CD1c-positive myeloid dendritic cell (primary cell): ENCODE measurements at regions not wholly inside any gene's neighbourhood (a gene's known extent, or its start where the extent isn't known, plus 50 kb on each side); places are given as distances from the start of the nearest gene placed in this dataset.
"Not testable (repeated sequence)": the region's sequence is repeated elsewhere in the genome, so short reads cannot be mapped to it uniquely, and the experiment has no call there.

Experiments
- DNase-seq: peaks from one replicate; pipeline ENCODE4 v3.0.0-alpha.2; 2016; ENCODE audit errors: extremely low spot score

DNA sequence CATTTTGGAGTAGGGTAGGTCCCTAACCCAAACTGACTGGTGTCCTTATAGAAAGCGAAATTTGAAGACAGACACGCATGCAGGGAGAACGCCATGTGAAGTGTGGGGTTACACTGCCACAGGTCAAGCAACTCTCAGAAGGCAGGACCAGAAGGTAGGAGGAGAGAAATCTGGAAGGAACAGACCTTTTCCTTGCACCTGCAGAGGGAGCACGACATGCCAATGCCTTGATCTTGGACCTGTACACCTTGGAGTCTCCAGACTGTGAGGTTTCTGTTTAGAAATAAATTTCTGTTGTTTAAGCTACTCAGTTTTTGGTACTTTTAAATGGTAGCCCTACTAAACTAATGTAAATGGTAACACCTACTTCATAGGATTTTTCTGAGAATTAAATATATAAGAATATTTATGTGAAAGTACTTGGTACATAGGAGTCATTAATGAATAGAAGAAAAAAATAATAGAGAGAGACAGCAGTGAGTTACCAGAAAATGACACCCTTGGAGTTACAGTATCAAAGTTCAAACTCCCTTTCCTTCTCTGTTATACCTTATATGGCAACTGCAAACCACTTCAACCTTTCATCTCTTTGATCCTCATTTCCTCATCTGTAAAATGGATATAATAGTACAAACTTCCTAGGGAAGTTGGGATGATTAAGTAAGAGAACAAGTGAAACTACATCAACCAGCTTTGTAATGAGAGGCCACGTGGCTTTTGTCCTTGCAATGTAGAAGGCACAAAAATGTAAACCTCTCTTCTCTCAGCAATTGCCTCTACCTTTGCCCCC, 184.9 kb upstream of the PARD3B start:
- DNase-seq, result no peak

DNA sequence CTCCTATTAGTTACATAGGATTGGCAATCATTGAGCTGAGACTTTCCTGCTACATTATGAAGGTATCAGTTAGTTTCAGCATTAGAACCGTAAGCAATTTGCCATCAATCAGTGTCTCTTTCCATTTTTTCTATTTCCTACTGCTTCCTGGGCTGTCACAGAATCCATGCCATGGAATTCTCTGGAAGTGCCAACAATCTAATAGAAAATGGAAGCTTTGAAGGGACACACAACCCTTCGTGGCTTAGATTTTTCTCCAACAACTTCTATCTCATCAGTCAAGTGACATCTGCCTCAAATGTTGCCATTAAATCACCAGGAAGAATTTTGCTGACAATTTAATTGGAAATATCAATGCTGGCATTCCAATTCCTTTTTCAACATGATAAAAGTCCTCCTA, 183.5 kb upstream of the PARD3B start:
- DNase-seq, result no peak

DNA sequence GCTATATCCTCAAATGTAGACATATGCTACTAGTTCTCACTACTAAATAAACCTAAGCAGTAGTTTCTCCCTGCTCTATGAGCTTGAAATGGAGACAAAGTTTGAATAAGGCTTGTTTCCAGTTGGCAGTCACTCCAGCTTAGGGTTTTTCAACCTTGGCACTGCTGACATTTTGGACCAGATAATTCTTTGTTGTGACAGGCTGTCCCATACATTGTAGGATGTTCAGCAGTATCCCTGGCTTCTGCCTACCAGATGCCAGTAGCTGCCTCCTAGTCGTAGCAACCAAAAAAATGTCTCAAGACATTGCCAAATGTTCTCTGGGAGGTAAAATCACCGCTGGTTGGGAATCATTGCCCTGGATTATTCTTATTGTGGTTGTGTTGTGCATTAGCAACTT, 182.7 kb upstream of the PARD3B start:
- DNase-seq, result no peak

DNA sequence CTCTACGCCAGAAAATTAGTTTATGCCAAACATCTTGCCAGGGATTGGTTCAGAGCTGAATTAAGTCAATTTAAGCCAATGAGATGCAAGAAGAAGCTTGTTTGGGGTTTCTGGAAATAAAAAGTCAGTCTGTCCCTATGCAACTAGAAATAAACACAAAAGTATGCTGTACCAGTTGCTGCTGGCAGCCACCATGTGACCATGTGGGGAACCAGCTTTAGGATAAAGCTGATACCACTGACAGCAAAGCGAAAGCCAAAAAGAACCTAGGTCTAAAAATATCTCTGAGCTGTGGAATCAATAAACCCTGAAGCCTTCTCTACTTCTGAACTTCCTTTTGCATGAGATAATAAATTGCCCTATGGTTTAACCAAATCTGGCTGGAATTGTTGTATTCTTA, 181.8 kb upstream of the PARD3B start:
- DNase-seq, result no peak

DNA sequence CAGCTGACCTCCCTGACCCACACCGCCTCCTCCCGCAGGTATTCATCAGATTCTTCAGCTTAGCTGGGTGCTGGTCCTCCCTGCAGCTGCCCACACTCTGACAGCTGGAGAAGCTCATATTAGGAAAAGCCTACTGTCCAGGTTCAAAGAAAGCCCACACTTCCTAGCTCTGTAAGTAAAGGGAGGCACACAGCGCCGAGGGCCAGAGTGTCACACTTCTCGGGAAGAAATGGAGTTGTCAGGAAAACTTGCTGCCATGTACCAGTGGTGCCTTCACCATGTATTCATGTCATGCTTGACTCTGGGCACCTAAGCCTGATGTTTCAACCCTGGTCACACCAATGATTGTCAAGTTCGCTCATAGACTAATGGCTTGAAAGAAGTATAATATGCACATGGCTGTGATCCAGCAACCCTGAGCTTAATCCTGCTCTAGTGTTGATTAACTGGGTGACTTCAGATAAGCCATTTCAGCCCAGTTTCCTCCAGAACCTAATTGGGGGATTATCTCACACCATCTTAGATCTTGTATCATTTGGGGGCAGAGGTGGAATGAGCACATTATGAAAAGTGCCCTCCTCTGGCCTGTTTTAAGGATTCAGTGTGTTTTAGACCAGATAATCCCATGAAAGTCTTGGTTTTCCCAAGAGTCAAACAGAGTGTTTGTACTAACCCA, 180.3 kb upstream of the PARD3B start:
- DNase-seq, result no peak

DNA sequence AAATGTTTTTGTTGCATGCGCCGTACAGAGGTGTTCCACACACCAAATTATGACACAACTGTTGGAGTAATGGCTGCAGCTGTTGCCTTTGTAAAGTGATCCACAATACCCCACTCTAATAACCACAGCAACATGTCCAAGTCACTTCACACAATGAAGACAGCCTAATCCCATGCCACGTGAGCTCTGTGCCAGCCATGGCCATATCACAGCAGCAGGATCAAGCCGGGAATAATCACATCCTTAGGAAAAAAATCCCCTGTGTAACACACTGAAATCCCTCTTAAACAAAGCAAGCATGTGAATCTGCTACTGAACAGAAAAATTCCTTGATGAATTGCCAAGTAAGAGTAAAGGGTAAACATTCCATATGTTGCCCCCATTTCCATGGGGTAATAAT, 179.5 kb upstream of the PARD3B start:
- no peak for DNase-seq

DNA sequence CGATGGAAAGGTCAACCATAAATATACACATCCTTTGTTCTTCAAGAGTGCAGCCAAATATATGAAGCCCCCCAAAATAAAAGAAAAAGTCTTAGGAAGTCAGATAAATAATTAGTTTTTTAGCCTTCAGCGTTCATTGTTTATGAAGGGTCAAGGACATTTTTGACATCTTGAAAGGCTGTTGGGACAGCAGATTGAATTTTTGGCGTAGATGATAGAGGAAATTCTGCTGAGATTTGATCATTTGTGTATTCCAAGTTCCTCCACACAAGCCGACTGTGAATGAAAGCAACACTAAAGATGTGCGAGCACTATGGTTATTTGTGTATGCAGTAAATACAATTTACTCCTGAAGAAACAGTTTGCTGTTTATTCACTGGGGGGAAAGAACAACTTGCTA, 177.8 kb upstream of the PARD3B start:
- DNase-seq, result no peak

DNA sequence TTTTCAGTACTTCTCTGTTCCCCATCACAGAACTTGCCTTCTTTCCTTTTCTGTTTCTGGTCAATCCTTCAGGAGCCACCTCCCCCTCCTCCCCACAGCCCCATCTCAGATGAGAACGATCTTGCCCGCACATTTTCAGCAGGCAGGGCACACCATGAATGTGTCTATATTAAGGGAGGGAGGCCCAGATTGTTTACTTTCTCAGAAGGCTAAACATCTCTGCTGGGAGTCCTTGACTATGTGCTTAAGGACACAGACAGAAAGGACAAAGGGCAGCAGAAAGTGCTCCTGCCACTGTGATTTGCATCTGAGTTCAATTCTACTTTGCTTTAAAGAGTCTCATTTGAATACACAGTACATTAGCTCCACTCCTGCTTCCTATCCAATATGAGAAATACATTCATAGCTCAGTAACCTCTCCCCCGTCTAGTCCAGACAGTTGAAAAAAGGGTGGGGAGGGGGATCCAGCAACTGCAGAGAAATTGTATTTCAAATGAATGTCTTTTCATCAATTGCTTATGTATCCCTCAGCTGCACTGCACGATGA, 175.0 kb upstream of the PARD3B start:
- DNase-seq, result no peak

DNA sequence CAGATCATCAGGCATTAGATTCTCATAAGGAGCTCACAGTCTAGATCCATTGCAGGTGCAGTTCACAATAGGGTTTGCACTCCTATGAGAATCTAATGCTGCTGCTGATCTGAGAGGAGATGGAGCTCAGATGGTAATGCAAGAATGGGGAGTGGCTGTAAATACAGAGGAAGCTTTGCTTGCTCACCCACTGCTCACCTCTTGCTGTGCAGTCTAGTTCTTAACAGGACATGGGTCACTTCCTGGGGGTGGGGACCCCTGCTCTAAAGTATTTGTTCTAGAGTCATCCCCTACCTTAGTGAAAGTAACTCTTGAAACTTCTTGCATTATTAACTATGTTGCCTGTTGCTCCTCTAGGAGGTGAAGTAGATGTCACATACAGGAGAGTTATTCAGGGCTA, 171.3 kb upstream of the PARD3B start:
- no peak for DNase-seq

DNA sequence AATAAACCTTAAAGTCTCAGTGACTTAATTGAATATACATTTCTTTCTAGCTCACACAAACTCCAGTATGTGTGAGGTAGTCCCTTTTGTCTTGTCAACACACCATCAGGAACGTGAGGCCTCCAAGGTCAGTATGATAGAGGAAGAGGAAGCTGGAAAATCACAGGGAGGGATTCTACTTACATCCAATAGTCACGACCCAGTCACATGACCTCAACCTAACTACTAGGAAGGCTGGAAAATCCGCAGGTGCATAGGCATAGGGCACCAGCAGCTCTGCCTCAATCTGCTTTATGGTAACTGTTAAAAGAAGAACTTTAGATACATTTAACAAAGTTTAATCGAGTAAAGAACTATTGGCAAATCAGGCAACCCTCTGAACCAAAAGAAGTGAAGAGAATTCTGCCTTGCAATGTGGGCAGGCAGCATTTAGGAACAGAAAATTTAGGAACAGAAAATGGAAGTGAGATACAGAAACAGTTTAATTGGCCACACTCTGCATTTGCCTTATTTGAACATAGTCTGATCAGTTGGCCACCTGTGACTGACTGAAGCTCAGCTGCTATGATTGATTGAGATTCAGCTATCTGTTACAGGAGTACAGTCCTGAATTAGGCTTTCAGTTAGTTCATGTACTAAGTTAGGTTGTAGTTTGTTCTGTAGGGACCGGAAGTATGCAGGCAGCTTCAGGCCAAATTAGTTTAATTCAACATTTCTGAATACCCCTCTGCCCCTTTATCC, 165.0 kb upstream of the PARD3B start:
- no peak for DNase-seq

DNA sequence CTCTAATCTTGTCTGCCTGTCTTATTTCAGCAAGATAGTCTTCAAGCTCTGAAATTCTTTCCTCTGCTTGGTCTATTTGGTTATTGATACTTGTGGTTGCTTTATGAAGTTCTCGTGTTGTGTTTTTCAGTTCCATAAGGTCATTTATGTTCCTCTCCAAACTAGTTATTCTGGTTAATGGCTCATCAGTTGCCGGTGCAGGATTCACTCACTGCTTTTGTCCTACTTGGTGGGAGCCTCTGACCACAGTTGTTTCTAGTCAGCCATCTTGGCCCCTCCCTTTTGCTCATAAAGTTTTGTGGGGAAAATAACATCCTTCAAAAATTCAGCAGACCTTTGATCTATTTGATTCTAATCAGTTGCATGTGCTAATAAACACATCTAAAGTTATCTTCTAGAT, 158.6 kb upstream of the PARD3B start:
- DNase-seq, result no peak

DNA sequence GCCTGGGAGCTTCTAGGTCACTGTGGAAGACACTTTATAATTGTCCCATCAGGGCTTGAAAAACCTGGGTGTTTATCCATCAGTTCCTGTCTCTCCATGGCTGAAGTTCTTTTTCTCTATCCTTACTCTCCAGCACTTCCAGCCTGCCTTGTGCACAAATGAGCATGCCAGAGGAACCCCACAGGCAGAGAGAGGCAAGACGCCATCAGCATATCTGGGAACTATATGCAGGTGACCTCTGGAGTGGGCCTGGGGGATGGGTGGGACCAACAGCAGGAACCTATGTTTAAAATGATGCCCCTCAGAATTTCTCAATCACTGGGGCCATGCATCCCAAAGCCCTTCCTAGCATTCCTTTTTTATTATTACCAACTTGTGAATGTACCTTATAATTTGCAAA, 156.2 kb upstream of the PARD3B start:
- no peak for DNase-seq

DNA sequence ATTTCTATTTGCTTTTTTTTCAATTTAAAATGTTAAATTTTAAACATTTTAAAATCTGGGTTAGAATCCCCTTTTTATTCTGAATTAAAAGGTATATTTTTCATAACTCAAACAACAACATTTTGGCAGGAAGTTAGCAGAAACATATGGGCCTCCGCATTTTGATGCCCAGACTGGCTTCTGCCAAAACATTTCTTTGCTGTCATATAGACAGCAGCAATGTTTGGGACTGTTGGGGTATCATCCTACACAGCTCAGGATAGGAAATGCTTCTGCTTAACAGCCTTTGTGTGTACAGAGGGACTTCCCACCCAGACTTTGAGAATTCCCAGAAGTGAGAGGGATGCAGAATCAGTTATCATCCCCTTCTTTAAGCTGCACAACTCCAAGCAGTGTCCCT, 155.4 kb upstream of the PARD3B start:
- DNase-seq, result no peak

DNA sequence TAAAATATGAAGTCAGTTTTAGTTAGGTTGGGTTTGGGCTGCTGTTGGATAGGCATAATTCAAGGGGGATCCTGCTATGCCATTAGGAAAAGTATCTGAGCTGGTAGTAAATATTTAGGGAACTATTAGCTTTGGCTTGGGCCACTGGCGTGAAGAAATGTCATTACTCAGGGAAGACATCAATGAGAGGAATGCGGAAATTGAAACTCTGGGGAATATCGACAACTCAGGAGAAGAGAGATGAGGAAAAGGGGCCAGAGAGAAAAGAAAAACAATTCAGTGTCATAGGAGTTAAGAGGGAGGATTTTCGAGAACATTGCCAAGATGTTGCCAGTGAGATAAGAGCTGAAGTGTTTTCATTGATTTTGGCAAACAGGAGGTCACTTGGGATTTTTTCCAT, 149.7 kb upstream of the PARD3B start:
- DNase-seq, result no peak

DNA sequence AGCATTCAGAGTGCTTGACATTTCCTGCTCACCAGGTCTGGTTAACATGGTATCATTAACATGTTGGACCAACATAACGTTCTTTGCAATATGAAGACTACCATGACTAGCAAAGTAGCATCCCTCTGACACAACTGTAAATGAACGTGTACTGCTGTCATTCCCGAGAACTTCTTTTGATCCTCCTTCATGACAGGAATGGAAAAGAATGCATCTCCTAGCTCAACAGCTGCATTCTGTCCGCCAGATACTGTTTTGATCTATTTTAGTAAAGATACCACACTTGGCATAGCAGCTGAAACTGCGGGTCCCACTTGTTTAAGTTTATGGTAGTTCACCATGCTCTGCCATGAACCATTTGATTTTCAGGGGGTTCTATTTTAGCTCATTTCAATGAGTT, 144.2 kb upstream of the PARD3B start:
- DNase-seq, result no peak

DNA sequence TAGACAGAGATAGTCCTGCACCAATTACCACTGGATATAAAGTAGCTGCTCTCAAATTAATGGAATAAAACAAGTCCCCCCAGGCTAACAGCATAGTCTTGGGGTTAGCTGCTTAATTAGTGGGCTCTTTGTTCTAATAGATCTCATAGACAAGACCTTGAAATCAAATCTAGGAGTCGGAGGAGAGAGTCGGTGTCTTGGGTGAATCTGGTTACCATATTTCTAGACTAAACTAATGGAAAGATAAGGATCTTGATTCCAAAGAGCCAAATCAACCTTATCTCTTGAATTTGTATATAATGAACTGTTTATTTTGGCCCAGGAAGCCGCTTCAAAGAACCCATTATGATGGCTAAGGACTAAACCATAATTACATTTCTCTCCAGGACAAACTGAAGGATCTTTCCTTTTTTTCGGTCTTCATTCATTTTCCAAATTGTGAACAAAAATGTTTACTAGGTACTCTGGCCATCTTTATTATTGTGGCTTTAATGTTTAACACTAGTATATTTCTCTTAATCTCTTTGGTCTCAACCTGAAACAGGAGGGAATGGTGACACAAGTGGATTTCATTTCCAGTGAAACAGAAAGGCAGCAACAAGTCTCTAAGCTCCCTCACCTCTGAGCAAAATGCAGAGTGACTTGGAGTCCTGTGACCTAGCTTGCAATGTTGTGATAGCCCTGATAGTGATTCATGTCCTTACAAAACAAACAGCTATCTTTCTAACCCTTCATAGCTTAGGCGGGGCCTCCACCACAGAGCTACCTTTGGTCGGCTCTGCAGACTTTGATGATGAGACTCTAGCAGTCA, 137.9 kb upstream of the PARD3B start:
- no peak for DNase-seq

DNA sequence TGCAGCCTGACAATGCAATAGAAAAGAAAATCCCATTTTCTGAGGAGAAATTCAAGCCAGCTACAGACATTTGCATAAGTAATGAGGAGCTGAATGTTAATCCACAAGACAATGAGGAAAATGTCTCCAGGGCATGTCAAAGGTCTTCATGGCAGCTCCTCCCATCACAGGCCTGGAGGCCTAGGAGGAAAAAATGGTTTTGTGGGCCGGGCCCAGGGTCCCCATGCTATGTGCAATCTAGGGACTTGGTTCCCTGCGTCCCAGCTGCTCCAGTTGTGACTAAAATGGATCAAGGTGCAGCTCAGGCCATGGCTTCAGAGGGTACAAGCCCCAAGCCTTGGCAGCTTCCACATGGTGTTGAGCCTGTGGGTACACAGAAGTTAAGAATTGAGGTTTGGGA, 132.5 kb upstream of the PARD3B start:
- not testable (repeated sequence) for DNase-seq

DNA sequence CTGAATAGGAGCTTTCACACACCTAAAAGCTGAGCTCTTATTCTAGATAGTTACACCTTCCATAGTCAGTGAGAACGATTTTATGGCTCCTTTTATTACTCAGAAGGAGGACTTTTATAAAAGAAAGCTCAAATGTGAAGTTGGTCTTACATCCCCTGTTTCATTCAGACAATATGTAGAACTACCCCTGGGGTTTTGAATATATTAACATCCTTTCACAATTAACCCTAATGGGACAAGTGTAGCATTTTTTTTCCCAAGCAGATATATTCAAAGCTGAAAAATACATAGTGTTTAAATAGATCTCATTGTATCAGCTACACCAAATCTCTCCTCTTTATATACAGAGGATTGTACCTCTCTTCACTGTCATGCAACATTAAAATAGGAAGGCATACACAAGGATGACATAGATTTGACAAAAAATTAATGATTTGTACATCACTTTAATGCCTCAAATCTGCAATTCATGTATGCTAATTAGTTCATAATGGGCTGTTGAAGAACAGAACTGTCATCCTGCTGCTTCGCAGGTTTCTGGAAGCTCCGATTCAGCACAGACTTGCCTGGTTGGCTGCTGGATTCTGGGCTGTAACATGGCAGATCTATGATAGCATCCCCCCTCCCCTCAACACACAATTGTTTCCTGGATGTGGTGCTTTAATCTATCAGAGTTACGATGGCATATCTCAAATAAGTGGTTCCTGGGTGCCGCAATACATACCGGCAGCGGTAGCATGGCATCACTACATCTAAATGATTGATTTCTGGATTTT, 129.7 kb upstream of the PARD3B start:
- no peak for DNase-seq

DNA sequence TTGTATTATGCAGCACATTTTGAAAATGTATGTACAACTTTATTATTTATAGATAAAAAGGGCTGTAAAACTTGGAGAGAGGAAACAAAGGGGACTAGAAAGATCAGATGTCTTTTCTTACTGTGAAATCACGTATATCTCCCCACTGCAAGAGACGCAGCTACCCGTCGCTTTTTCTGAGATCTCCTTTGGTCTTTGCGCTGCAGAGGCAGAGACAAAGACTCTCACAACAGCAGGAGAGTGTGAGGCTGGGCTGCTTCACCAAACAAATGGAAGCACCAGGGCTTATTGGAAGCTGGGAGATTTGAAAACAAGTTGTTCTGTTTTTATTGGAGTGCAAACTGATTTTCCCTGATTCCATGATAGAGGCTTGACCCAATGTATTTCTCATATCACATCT, 129.0 kb upstream of the PARD3B start:
- no peak for DNase-seq

DNA sequence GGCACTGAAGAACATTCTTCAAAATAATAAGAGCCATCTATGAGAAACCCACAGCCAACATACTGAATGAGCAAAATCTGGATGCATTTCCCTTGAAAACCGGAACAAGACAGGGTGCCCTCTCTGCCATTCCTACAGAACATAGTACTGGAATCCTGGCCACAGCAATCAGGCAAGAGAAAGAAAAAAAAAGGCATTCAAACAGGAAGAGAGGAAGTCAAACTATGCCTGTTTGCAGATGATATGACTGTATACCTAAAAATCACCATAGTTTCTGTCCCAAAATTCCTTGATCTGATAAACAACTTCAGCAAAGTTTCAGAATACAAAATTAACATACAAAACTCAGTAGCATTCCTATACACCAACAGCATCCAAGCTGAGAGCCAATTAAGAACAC, 119.5 kb upstream of the PARD3B start:
- DNase-seq, result no peak

DNA sequence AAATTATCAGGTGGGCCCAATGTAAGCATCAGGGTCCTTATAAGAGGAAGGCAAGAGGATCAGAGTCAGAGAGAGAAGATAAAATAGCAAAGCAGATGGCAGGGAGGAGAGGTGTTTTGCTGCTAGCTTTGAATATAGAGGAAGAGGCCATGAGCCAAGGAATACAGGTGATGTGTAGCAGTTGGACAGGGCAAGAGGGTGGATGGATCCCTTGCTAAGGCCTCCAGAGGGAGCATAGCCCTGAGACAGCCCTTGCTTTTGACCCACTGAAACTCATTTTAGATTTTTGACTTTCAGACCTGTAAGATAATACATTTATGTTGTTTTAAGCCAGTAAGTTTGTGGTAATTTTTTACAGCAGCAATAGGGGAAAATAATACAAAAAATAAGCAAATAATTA, 116.6 kb upstream of the PARD3B start:
- no peak for DNase-seq
